GM12873 (cell line): ENCODE measurements at regions not wholly inside any gene's neighbourhood (a gene's known extent, or its start where the extent isn't known, plus 50 kb on each side); places are given as distances from the start of the nearest gene placed in this dataset.

Experiments
- TF ChIP-seq, protein P1 (sequence below): IDR thresholded peaks from 2 replicates; pipeline ENCODE4 v1.5.1; 2012; ENCODE audit warnings: low read depth, mild to moderate bottlenecking, moderate library complexity, low read length, control low read depth; ENCODE audit not compliant: insufficient read depth; ENCODE audit errors: missing control alignments

DNA sequence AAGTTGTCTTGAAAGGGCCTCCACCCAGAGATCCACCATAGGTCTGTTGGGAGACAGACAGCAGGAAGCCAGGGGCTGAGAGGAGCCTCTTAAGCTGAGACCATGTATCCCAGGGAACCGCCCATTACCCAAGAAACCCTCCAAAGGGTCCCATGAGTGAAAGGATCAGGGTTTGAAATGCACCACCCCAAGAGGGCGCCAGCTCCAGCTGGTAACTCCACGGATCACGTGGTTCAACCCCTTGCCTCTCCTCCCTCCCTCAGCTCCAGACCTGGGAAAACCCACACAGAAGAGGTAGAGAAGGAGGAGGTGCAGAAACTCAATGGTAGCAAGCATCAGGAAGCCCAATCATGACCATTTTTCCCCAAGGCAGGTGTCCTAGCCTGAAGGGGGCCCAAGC is 148.7 kb downstream of the AIPL1 start:
- TF ChIP-seq, protein P1, sequence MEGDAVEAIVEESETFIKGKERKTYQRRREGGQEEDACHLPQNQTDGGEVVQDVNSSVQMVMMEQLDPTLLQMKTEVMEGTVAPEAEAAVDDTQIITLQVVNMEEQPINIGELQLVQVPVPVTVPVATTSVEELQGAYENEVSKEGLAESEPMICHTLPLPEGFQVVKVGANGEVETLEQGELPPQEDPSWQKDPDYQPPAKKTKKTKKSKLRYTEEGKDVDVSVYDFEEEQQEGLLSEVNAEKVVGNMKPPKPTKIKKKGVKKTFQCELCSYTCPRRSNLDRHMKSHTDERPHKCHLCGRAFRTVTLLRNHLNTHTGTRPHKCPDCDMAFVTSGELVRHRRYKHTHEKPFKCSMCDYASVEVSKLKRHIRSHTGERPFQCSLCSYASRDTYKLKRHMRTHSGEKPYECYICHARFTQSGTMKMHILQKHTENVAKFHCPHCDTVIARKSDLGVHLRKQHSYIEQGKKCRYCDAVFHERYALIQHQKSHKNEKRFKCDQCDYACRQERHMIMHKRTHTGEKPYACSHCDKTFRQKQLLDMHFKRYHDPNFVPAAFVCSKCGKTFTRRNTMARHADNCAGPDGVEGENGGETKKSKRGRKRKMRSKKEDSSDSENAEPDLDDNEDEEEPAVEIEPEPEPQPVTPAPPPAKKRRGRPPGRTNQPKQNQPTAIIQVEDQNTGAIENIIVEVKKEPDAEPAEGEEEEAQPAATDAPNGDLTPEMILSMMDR: no peak

DNA sequence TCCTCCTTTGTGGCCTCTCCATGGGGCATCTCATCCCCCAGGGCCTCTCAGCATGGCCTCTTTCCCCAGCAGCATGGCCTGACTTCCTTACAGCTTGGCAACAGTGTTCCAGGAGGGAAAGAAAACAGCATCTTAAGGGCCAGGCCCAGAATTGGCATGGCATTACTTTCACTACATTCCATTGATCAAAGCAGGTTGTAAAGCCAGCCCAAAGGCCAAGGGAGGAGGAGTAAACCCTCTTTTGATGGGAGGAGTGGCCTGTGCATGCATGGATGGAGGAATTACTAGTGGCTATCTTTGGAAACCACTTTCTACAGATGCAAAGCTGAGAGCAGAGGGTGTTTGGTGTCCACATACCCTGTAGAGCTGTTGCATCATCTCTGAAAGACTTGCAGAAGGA is 149.4 kb downstream of the AIPL1 start:
- TF ChIP-seq, protein P1: no peak

DNA sequence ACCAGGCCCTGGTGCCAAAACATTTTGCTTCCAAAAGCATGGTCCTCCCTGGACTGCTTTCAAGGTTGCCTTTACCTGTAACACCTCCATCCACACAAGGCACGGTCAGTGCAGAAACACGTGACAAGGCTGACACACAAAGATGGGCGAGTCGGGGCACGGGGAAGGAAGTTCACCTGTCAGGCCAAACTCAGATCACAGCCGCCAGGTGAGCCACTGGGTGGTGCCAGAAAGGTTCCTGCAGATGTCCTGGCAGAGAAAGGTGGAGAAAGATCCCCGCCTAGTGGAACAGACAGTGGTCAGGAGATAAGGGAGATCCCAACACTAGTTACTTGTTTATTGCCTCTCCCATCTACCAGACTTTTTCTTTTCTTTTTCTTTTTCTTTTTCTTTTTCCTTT is 155.3 kb downstream of the AIPL1 start:
- TF ChIP-seq, protein P1: peak; percentile 21

DNA sequence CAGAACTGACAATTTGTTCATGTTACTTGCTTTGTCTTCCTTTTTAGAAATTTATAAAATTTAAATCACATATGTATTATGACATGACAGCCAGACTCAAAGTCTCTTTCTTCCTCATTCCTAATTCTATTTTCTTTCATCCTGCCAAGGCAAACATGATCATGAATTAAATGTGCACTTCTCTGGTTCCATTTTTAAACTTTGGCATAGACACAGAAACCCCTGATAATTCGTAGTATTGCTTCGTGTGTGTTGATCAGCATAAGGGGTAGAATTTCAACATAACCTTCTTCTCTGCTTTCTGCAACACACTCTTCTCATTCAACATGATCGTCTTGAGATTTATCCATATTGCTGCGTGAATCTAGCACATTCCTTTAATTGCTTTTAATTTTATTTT is 156.5 kb downstream of the AIPL1 start:
- TF ChIP-seq, protein P1: no peak

DNA sequence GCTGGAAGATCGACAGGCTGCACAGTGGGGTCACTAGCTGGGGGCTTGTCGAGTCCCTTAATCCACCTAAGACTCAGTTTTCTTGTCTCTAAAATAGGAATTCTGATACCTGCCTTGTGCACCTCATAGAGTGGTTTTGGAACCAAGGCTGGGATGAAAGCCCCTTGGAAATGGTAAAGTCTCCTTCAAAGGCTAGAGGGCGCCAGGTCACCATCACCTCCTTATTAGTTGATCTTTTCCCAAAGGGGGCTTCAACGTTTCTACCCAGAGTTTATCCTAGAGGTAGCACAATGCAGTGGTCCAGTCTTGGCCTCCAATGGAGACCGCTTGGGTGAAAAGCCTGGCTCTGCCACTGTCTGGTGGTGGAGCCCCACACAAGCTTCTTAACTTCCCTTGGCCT is 158.2 kb downstream of the AIPL1 start:
- TF ChIP-seq, protein P1: peak; percentile 16

DNA sequence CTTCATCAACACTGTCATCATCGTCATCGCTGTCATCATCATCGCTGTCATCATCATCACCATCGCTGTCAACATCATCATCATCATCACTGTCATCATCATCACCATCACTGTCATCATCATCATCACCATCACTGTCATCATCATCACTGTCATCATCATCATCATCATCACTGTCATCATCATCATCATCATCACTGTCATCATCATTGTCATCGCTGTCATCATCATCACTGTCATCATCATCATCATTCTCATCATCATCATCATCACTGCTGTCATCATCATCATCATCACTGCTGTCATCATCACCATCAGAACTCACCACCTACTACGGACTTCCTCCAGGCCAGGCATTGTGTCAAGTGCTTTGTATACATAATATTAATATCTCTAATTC is 160.6 kb downstream of the AIPL1 start:
- TF ChIP-seq, protein P1: no peak

DNA sequence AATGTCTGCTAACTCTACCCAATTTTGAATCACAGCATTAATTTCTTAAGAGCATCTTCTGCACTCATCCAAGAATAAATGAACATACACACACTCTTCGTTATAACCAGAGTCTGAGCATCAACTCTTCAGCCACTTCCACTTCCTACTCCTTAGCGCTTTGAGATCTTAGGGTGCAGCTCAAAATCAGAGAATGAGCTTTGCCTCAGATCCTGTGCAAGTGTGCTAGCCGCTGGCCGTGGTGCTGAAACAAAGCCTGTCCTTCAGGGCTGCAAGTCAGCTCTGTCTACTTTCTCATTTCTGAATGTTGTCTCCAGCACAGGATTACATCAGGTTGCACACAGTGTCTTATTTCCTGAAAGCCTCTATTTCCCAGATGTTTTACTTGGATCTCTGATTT is 165.4 kb downstream of the AIPL1 start:
- TF ChIP-seq, protein P1: no peak
